B cell (primary cell): ENCODE measurements at regions not wholly inside any gene's neighbourhood (a gene's known extent, or its start where the extent isn't known, plus 50 kb on each side); places are given as distances from the start of the nearest gene placed in this dataset.

ENCODE experiments used
- CTCF ChIP-seq: fragments of 200-600 bp; IDR thresholded peaks from one replicate; pipeline ENCODE4 v1.8.0; 2022; ENCODE audit warnings: antibody characterized with exemption, mild to moderate bottlenecking
- EZH2 ChIP-seq: IDR thresholded peaks from 2 replicates; pipeline ENCODE4 v1.6.1; 2012; ENCODE audit warnings: borderline replicate concordance, low read depth, mild to moderate bottlenecking, moderate library complexity, low read length; ENCODE audit not compliant: insufficient read depth, poor library complexity, severe bottlenecking

GRCh38 chr16:7025616-7026190, 306.9 kb upstream of the RBFOX1 start:
- no peak for TF ChIP-seq CTCF
- TF ChIP-seq EZH2, result no peak
